HEK293T (cell line): ENCODE measurements at regions not wholly inside any gene's neighbourhood (a gene's known extent, or its start where the extent isn't known, plus 50 kb on each side); places are given as distances from the start of the nearest gene placed in this dataset.

Experiments used
- CTCF ChIA-PET: fragments of 350-600 bp; formaldehyde crosslinking; extraction: SDS; loops from one replicate; lab custom pipeline; 2021; ENCODE audit warnings: antibody characterized with exemption, inconsistent platforms; lab: Yijun Ruan, JAX
- POLR2A ChIA-PET: fragments of 350-600 bp; formaldehyde crosslinking; extraction: SDS; loops from one replicate; lab custom pipeline; 2020; ENCODE audit warnings: antibody characterized with exemption, inconsistent platforms; lab: Yijun Ruan, JAX
- DNase-seq: peaks from one replicate; pipeline ENCODE4 v3.0.0; 2012; ENCODE audit warnings: mixed read lengths; ENCODE audit errors: extremely low spot score
- ARNT ChIP-seq: fragments of 450-650 bp; IDR thresholded peaks from 2 replicates; pipeline ENCODE4 v1.6.1; 2017; ENCODE audit warnings: mild to moderate bottlenecking
- BHLHE40 ChIP-seq: fragments of 450-650 bp; IDR thresholded peaks from 2 replicates; pipeline ENCODE4 v1.6.1; 2016; ENCODE audit warnings: mild to moderate bottlenecking, moderate library complexity, borderline replicate concordance
- CTBP1 ChIP-seq: fragments of 450-650 bp; IDR thresholded peaks from 2 replicates; pipeline ENCODE4 v1.6.1; 2016; ENCODE audit warnings: borderline replicate concordance
- ELF4 ChIP-seq: fragments of 450-650 bp; IDR thresholded peaks from 2 replicates; pipeline ENCODE4 v1.6.1; 2017; ENCODE audit warnings: antibody characterized with exemption
- FOXA1 ChIP-seq: fragments of 450-650 bp; IDR thresholded peaks from 2 replicates; pipeline ENCODE4 v1.6.1; 2016; ENCODE audit warnings: mild to moderate bottlenecking
- FOXK2 ChIP-seq: fragments of 450-650 bp; IDR thresholded peaks from 2 replicates; pipeline ENCODE4 v1.6.1; 2016; ENCODE audit warnings: mild to moderate bottlenecking
- FOXM1 ChIP-seq: fragments of 450-650 bp; IDR thresholded peaks from 2 replicates; pipeline ENCODE4 v1.6.1; 2017; ENCODE audit warnings: mild to moderate bottlenecking, borderline replicate concordance
- HDGF ChIP-seq: fragments of 450-650 bp; IDR thresholded peaks from 2 replicates; pipeline ENCODE4 v1.6.1; 2017; ENCODE audit warnings: antibody characterized with exemption, borderline replicate concordance
- L3MBTL2 ChIP-seq: fragments of 450-650 bp; conservative IDR thresholded peaks from 2 replicates; pipeline ENCODE4 v1.6.1; 2016; ENCODE audit warnings: mild to moderate bottlenecking
- LEF1 ChIP-seq: fragments of 450-650 bp; IDR thresholded peaks from 2 replicates; pipeline ENCODE4 v1.6.1; 2017; ENCODE audit warnings: mild to moderate bottlenecking, borderline replicate concordance
- NFRKB ChIP-seq: fragments of 450-650 bp; IDR thresholded peaks from 2 replicates; pipeline ENCODE4 v1.6.1; 2016; ENCODE audit warnings: mild to moderate bottlenecking, moderate library complexity
- PKNOX1 ChIP-seq: fragments of 450-650 bp; IDR thresholded peaks from 2 replicates; pipeline ENCODE4 v1.6.1; 2016
- SP1 ChIP-seq: fragments of 450-650 bp; IDR thresholded peaks from 2 replicates; pipeline ENCODE4 v1.6.1; 2017
- SUZ12 ChIP-seq: fragments of 450-650 bp; IDR thresholded peaks from 2 replicates; pipeline ENCODE4 v1.6.1; 2016; ENCODE audit warnings: mild to moderate bottlenecking
- TARDBP ChIP-seq: fragments of 450-650 bp; IDR thresholded peaks from 2 replicates; pipeline ENCODE4 v1.6.1; 2016
- ZNF384 ChIP-seq: fragments of 450-650 bp; IDR thresholded peaks from 2 replicates; pipeline ENCODE4 v1.6.1; 2016

- no peak for DNase-seq
- CTCF ChIA-PET = no interaction called here
- POLR2A ChIA-PET = no interaction called here
- TF ChIP-seq TARDBP (no peak), FOXK2 (no peak), ZNF384 (no peak), NFRKB (no peak), CTBP1 (no peak), HDGF (no peak), FOXM1 (no peak), SP1 (no peak), L3MBTL2 (no peak)
Measured at GRCh38 chr14:76676539-76676938, 84.7 kb upstream of the VASH1 start.

GRCh38 chr14:76677534-76678145, 83.6 kb upstream of the VASH1 start:
- TF ChIP-seq BHLHE40 (no peak), HDGF (no peak), SP1 (no peak), FOXM1 (no peak), PKNOX1 (no peak), FOXA1 (no peak)
- ChIA-PET CTCF (no interaction called here), POLR2A (no interaction called here)
- DNase-seq = no peak

GRCh38 chr14:76678244-76678800, 82.9 kb upstream of the VASH1 start:
- TF ChIP-seq FOXA1 (no peak), SUZ12 (no peak), ZNF384 (peak; percentile 37; the same call in 1 of the 2 replicates), PKNOX1 (0 out of 2 replicates have a peak, but pooled peaks have one; percentile 19), BHLHE40 (no peak), LEF1 (no peak), ELF4 (no peak), FOXM1 (no peak), TARDBP (no peak), HDGF (no peak), FOXK2 (no peak), L3MBTL2 (no peak), SP1 (no peak), CTBP1 (no peak), ARNT (no peak)
- DNase-seq = no peak
- CTCF ChIA-PET = no interaction called here

GRCh38 chr14:76682367-76682766, 78.9 kb upstream of the VASH1 start:
- ChIA-PET CTCF (no interaction called here), POLR2A (no interaction called here)
- TF ChIP-seq BHLHE40 (no peak), SUZ12 (no peak), SP1 (no peak), ZNF384 (no peak), FOXK2 (no peak), CTBP1 (no peak), NFRKB (no peak), LEF1 (no peak), PKNOX1 (no peak), ELF4 (no peak), TARDBP (no peak)
- DNase-seq = no peak

More at GRCh38 chr14:76678244-76678800, 82.9 kb upstream of the VASH1 start:
- POLR2A ChIA-PET = no interaction called here

- DNase-seq = no peak
- CTCF ChIA-PET = interaction anchor here (1.2 kb wide), 1 partner anchor 25 kb away, joined by 3 read pairs; no protein-coding TSS in a partner anchor
- TF ChIP-seq ZNF384 (no peak), HDGF (no peak), ELF4 (no peak), NFRKB (no peak), LEF1 (no peak), L3MBTL2 (no peak), SUZ12 (no peak), PKNOX1 (no peak), TARDBP (no peak), CTBP1 (no peak), FOXA1 (no peak), FOXK2 (no peak), SP1 (no peak), FOXM1 (no peak), ARNT (no peak), BHLHE40 (no peak)
- POLR2A ChIA-PET = no interaction called here
Measured at GRCh38 chr14:76686646-76687045, 74.6 kb upstream of the VASH1 start.
